Stimulated activated CD4-positive, alpha-beta T cell treated with anti-CD3 and anti-CD28 coated beads, Interleukin-12 subunit alpha, Interleukin-12 subunit beta, amount 100 ng/mL, for 4 hours (primary cell): ENCODE measurements at regions not wholly inside any gene's neighbourhood (a gene's known extent, or its start where the extent isn't known, plus 50 kb on each side); places are given as distances from the start of the nearest gene placed in this dataset.
A peak's percentile ranks its signal among the peaks of the same experiment; 100 is the strongest.

Experiments used
- DNase-seq: peaks from one replicate; pipeline ENCODE4 v3.0.0-alpha.2; 2020

- DNase-seq = no peak
These were observed 58.7 kb upstream of the ZFR start for GRCh38 chr5:32503261-32503660.

DNA sequence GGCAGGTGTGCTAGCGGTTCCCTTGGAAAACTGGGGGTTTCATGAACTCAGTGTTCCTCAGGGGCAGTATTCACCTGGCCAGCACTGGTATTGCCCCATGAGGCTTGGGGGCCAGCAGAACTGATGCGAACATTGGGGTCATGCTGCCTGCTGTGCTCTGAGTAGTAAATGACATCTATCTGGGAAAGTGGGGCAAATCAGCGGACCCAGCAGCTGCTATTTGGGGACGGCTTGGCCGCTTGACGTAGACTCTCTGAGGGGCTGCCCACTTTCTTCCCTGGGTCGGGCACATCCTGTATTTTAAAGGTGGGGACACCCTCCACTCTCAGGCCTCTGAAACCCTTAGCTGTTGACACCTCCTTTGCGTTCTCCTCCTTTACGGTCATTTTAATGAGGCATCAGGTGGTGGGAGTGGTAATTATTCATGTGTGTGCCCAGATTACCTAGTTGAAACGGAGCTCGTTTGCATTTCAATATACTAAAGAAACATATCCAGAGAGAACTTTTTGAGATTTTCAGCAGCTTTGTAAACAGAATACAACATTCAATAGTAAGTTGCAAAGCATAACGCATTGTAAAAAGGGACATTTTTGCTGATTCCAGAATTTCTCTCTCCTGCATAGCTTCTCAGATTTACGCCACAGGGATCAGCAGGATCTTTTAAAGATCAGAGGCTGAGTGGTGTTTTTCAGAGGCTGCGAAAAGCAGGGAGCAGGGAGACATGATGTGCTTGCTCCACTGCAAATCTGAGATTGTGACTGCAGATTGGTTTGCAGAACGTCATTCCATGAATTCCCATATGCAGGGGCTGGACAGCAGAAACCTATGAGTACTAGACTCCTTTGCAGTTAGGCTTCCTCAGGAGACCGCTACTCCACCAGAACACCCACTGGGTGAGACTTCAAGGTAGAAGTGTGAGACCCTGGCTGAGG lies 56.8 kb upstream of the ZFR start:
- DNase-seq = no peak

- DNase-seq = no peak
These were observed 55.6 kb upstream of the ZFR start for GRCh38 chr5:32500181-32500580.

DNA sequence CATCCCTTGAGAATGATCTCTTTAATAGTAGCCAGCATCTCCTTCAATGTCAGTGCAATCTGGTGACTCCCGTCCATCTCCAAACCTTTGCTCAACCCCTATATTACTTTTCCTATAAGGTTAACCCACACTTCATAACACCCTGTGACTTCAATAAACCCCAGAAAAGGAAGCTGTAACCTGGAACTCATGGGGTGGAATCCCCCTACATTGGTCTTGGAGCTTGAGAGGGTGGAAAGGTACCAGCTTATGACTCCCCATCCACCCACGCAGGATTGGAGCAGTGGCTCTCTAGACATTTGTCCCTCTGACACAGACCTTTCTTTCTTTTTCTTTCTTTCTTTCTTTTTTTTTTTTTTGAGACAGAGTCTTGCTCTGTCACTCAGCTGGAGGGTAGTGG lies 54.7 kb upstream of the ZFR start:
- DNase-seq = peak; percentile 11

GRCh38 chr5:32498484-32498883 lies 53.9 kb upstream of the ZFR start:
- DNase-seq = no peak

- DNase-seq = no peak
These were observed 51.6 kb upstream of the ZFR start for GRCh38 chr5:32496104-32496503.

GRCh38 chr5:32494827-32495226 lies 50.3 kb upstream of the ZFR start:
- no peak for DNase-seq
